ENCODE measurements at regions not wholly inside any gene's neighbourhood (a gene's known extent, or its start where the extent isn't known, plus 50 kb on each side); places are given as distances from the start of the nearest gene placed in this dataset.
"Not testable (repeated sequence)": the region's sequence is repeated elsewhere in the genome, so short reads cannot be mapped to it uniquely, and the experiment has no call there.

DNA sequence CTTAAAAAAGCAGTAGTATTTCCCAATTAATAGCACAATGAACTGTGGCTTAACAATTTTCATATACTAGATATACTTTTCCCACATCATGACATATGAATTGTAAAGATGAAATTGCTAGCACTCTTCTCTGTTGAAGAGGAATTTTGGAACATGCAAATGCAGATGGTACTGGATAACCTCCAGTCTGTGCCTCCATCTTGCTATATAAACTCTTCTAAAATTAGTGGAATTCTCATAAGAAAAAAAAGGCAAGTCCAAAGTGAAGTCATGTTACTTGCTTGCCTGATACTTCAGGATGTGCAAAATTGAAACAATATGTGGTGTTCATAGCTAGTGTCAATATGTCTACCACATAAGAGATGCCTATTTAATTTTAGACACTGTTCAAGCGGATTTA, 570.2 kb upstream of the POM121L12 start:
- no peak for DNase-seq

GRCh38 chr7:52463341-52463740, 572.1 kb upstream of the POM121L12 start:
- no peak for DNase-seq

GRCh38 chr7:52462474-52462873, 573.0 kb upstream of the POM121L12 start:
- no peak for DNase-seq

DNA sequence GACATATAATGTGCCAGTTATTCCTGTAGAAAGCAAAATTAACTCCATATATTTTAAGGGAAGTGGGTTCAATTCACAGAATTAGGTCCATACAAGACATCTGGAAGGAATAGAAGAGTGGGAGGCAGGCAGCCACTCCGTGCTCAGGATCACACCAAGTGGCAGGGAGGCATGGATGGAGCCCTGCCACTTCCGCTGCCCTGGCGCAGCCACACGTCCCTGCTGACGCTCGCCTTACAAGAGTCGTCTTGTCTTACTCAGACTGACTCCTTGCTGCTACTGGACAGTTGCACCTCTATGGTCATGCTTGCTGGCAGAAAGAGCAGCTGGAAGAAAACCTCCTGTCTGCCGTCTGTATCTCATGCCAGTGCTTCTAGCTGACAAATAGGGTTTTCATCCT, 579.9 kb upstream of the POM121L12 start:
- no peak for DNase-seq

- DNase-seq = no peak
Measured at GRCh38 chr7:52450816-52451215, 584.6 kb upstream of the POM121L12 start.

GRCh38 chr7:52447581-52448180, 587.8 kb upstream of the POM121L12 start:
- no peak for DNase-seq

GRCh38 chr7:52436278-52436677, 599.2 kb upstream of the POM121L12 start:
- DNase-seq = no peak

GRCh38 chr7:52431082-52431815, 604.2 kb upstream of the POM121L12 start:
- no peak for DNase-seq

GRCh38 chr7:52423251-52423650, 612.2 kb upstream of the POM121L12 start:
- no peak for DNase-seq

DNA sequence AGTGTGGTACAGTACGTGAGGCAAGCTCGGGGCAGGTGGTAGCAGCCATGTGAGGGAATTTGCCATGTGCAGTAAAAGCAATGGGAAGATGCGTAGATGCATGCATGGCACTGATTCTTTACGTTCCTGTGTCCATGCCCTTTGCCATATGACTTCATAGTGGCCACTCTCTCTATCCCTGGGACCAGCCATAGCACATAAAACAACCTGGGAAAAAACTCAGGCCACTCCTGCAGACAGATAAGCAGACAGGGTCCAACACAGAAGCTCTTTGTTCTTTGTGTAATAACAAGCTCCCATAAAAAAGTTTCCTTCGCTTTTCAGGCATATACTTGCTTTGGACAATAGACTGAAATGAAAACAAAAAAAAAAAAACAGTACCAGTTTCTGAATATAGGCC, 622.4 kb upstream of the POM121L12 start:
- no peak for DNase-seq

- DNase-seq = no peak
Measured at GRCh38 chr7:52410032-52410431, 625.4 kb upstream of the POM121L12 start.

- no peak for DNase-seq
Measured at GRCh38 chr7:52406808-52407207, 628.6 kb upstream of the POM121L12 start.

- DNase-seq = no peak
Measured at GRCh38 chr7:52382731-52383130, 652.7 kb upstream of the POM121L12 start.

GRCh38 chr7:52369922-52370321, 665.5 kb upstream of the POM121L12 start:
- no peak for DNase-seq

DNA sequence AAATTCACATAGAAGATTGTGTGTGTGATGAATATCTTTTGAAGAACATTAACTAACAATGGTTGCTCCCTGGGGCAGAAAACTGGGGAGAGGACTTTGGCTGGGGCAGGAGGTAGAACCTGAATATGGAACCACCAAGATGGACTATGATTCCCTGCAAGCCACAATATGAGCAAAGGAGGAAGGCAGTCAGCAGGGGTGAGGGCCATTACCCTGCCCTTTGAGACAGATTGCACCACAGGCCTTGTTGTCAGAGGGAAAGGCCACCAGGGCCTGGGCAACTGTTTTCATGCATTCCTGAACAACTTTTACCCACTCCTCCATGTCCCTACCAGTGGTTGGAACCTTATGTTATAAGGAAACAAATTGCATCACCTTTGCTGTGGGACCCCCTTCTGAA, 670.1 kb upstream of the POM121L12 start:
- no peak for DNase-seq

DNA sequence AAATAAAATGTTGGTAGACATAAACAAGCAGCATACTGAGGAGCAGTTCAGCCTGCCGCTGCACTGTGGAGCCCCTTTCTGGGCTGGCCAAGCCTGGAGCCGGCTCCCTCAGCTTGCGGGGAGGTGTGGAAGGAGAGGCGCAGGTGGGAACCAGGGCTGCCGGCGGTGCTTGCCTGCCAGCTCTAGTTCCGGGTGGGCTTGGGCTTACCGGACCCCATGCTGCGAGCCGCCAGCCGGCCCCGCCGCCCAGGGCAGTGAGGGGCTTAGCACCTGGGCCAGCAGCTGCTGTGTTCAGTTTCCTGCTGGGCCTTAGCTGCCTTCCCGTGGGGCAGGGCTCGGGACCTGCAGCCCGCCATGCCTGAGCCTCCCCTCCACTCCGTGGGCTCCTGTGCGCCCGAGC, 672.9 kb upstream of the POM121L12 start:
- DNase-seq = no peak

DNA sequence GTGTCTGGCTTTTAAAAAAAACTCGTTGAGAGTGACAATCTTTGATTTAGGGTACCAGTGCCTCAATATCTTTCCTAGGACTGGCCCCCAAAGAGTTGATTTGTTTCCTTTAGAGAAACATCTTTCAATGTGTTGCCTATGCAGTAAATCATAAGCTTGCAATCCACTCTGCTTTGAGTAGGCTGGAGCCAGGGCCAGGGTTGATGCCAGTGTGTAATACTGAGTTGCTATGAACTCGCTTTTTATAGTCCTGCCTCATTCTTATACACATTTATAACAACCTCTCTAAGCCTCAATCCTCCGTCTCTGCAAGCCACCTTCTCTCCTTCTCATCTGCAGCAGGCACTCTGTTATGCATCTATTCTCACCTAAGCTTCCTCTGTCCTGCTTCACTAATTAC, 674.9 kb upstream of the POM121L12 start:
- DNase-seq = no peak

DNA sequence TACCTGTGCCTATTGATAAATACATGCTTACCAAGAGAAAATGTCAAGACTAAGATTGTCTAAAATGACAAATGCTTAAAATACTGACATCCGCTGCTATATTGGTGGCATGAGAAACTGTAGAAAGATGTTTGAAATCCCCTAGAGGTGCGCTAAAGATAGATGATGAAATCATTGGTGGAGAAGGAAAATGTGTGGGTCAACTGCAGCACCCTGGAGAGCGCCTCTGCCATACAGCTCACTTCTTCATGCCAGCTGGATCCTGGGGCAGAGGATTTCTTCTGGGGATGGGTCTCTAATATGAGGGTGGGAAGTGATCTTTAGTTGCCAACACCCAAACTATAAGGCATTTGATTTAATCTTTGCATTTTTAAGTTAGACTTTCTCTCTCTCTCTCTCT, 680.4 kb upstream of the POM121L12 start:
- DNase-seq = no peak

GRCh38 chr7:52352013-52352981, 683.1 kb upstream of the POM121L12 start:
- no peak for DNase-seq

DNA sequence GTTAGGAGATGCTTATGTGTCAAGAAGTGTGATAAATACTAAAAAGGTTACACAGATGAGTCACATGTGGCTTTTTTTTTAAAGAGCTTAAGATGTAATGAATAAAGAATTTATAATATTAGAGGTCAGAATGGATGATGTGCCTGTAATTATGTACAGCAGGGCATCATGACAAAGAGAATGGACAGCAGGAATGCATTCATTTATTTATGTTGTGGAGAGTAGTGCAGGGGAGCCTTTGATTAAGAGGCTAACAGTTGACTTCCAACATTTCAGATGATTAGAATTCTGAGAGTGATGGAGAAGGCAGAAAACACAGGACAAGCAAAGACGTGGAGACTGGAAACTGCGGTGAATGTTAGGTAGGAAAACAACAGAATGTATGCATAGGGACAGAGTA, 691.4 kb upstream of the POM121L12 start:
- DNase-seq = no peak

GRCh38 chr7:52340067-52340466, 695.4 kb upstream of the POM121L12 start:
- no peak for DNase-seq

- DNase-seq = not testable (repeated sequence)
Measured at GRCh38 chr7:52328328-52328727, 707.1 kb upstream of the POM121L12 start.

GRCh38 chr7:52325237-52325636, 710.2 kb upstream of the POM121L12 start:
- DNase-seq = no peak

Data from NCI-H1694 (cell line).